Mammary epithelial cell (primary cell): ENCODE measurements at regions not wholly inside any gene's neighbourhood (a gene's known extent, or its start where the extent isn't known, plus 50 kb on each side); places are given as distances from the start of the nearest gene placed in this dataset.

ENCODE experiments used
- EZH2 ChIP-seq: IDR thresholded peaks from 2 replicates; pipeline ENCODE4 v1.6.1; 2012; ENCODE audit warnings: low read length, inconsistent platforms, borderline replicate concordance
- TF ChIP-seq, protein P1 (sequence below), 2 donors: IDR thresholded peaks in 1 of 2; conservative IDR thresholded peaks in 1 of 2; 2 replicates each; pipeline ENCODE4 v1.5.1; 2011 to 2012; ENCODE audit warnings: inconsistent platforms in 2 of 2, low read length in 2 of 2, mild to moderate bottlenecking in 2 of 2, control low read depth in 1 of 2, low read depth in 1 of 2; ENCODE audit not compliant: insufficient read depth in 1 of 2; ENCODE audit errors: extremely low read depth in 1 of 2

DNA sequence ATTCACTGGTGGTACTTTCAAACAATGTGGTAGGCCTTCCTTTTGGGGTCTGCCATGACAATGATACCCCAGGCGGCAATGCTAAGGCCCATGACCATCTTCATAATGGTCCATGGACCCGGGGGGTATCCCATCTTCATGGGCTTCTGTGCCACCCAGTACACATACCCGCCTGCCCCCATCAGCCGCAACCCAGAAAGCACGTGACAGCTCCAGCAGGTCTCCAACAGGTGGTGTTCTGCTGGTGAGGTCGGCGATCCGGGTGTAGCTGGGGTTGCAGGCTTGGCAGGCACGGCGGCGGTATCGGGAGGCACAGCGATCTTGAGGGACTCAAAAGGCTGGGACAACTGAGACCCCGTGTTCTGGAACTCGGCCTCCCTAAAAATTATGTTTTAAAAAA is 214.5 kb downstream of the SNRPN start:
- TF ChIP-seq, protein P1, sequence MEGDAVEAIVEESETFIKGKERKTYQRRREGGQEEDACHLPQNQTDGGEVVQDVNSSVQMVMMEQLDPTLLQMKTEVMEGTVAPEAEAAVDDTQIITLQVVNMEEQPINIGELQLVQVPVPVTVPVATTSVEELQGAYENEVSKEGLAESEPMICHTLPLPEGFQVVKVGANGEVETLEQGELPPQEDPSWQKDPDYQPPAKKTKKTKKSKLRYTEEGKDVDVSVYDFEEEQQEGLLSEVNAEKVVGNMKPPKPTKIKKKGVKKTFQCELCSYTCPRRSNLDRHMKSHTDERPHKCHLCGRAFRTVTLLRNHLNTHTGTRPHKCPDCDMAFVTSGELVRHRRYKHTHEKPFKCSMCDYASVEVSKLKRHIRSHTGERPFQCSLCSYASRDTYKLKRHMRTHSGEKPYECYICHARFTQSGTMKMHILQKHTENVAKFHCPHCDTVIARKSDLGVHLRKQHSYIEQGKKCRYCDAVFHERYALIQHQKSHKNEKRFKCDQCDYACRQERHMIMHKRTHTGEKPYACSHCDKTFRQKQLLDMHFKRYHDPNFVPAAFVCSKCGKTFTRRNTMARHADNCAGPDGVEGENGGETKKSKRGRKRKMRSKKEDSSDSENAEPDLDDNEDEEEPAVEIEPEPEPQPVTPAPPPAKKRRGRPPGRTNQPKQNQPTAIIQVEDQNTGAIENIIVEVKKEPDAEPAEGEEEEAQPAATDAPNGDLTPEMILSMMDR (conservative IDR thresholded peaks at IDR 0.05 in 1 of 2, IDR thresholded peaks at IDR 0.05 in 1 of 2; ENCODE audit: extremely low read depth in 1 of 2, insufficient read depth in 1 of 2, low read depth in 1 of 2, low read length in 2 of 2): no peak
- no peak for TF ChIP-seq EZH2
